ENCODE measurements at regions not wholly inside any gene's neighbourhood (a gene's known extent, or its start where the extent isn't known, plus 50 kb on each side); places are given as distances from the start of the nearest gene placed in this dataset.

GRCh38 chr17:65374966-65375365, 186.5 kb downstream of the AXIN2 start:
- no peaks in the 10 kb centered on the region for H3K9me3 ChIP-seq (ENCODE audit: control insufficient read depth, low read depth, low read length)
- TF ChIP-seq EZH2 (IDR thresholded peaks at IDR 0.05; ENCODE audit: low read length) (no peak), CTCF (optimal IDR thresholded peaks at IDR 0.05 in 1 of 3, IDR thresholded peaks at IDR 0.05 in 1 of 3, conservative IDR thresholded peaks at IDR 0.05 in 1 of 3; ENCODE audit: extremely low read depth in 1 of 3, insufficient read depth in 2 of 3, low read length in 3 of 3) (no peak)
- dilution Hi-C loops (cut with MboI; ENCODE audit: extremely low pct_ligation_motif_present, low sequenced_read_pairs): no loop called here
- no peak overlapping the region for H2AFZ ChIP-seq (ENCODE audit: control insufficient read depth, low read length)
- H3K27me3 ChIP-seq (ENCODE audit: control insufficient read depth, extremely low read depth, insufficient read depth, low read length): no peaks in the 10 kb centered on the region
- no peak for DNase-seq (ENCODE audit: low read depth, low spot score)
- H3K4me3 ChIP-seq (ENCODE audit: control insufficient read depth in 2 of 3, extremely low read depth in 1 of 3, insufficient read depth in 2 of 3, low read depth in 1 of 3, low read length in 3 of 3): no peak overlapping the region
- H3K9ac ChIP-seq (ENCODE audit: control insufficient read depth, extremely low read depth, insufficient read depth, low read length): no peak overlapping the region
- no peaks in the 10 kb centered on the region for H3K79me2 ChIP-seq (ENCODE audit: control insufficient read depth, insufficient read depth, low read length)
- H3K27ac ChIP-seq (ENCODE audit: control insufficient read depth, insufficient read depth, low read length): no peak overlapping the region
- no peaks in the 10 kb centered on the region for H3K4me1 ChIP-seq (ENCODE audit: control insufficient read depth, extremely low read depth, insufficient read depth, low read length)
- no peaks in the 10 kb centered on the region for H3K9me1 ChIP-seq (ENCODE audit: control insufficient read depth, extremely low read depth, insufficient read depth, low read length)
- no peaks in the 10 kb centered on the region for H4K20me1 ChIP-seq (ENCODE audit: control insufficient read depth, extremely low read depth, insufficient read depth, low read length)
- no peaks in the 10 kb centered on the region for H3K36me3 ChIP-seq (ENCODE audit: control insufficient read depth in 2 of 2, extremely low read depth in 1 of 2, insufficient read depth in 2 of 2, low read length in 2 of 2)
- H3K4me2 ChIP-seq (ENCODE audit: control insufficient read depth, extremely low read depth, insufficient read depth, low read depth, low read length): no peak overlapping the region
- no peak for FAIRE-seq

GRCh38 chr17:65371702-65372101, 189.7 kb downstream of the AXIN2 start:
- Histone ChIP-seq H3K27me3 (ENCODE audit: control insufficient read depth, extremely low read depth, insufficient read depth, low read length) (no peaks in the 10 kb centered on the region), H3K79me2 (ENCODE audit: control insufficient read depth, insufficient read depth, low read length) (no peaks in the 10 kb centered on the region), H3K9ac (ENCODE audit: control insufficient read depth, extremely low read depth, insufficient read depth, low read length) (no peak overlapping the region), H2AFZ (ENCODE audit: control insufficient read depth, low read length) (no peak overlapping the region), H3K27ac (ENCODE audit: control insufficient read depth, insufficient read depth, low read length) (no peak overlapping the region), H3K4me3 (ENCODE audit: control insufficient read depth in 2 of 3, extremely low read depth in 1 of 3, insufficient read depth in 2 of 3, low read depth in 1 of 3, low read length in 3 of 3) (no peak overlapping the region), H3K4me2 (ENCODE audit: control insufficient read depth, extremely low read depth, insufficient read depth, low read depth, low read length) (no peak overlapping the region), H3K9me1 (ENCODE audit: control insufficient read depth, extremely low read depth, insufficient read depth, low read length) (no peaks in the 10 kb centered on the region), H3K36me3 (ENCODE audit: control insufficient read depth in 2 of 2, extremely low read depth in 1 of 2, insufficient read depth in 2 of 2, low read length in 2 of 2) (no peaks in the 10 kb centered on the region), H3K4me1 (ENCODE audit: control insufficient read depth, extremely low read depth, insufficient read depth, low read length) (no peaks in the 10 kb centered on the region), H3K9me3 (ENCODE audit: control insufficient read depth, low read depth, low read length) (no peaks in the 10 kb centered on the region), H4K20me1 (ENCODE audit: control insufficient read depth, extremely low read depth, insufficient read depth, low read length) (no peaks in the 10 kb centered on the region)
- DNase-seq (ENCODE audit: low read depth, low spot score): no peak
- no peak for FAIRE-seq
- dilution Hi-C loops (cut with MboI; ENCODE audit: extremely low pct_ligation_motif_present, low sequenced_read_pairs): no loop called here
- TF ChIP-seq CTCF (optimal IDR thresholded peaks at IDR 0.05 in 1 of 3, IDR thresholded peaks at IDR 0.05 in 1 of 3, conservative IDR thresholded peaks at IDR 0.05 in 1 of 3; ENCODE audit: extremely low read depth in 1 of 3, insufficient read depth in 2 of 3, low read length in 3 of 3) (no peak), EZH2 (IDR thresholded peaks at IDR 0.05; ENCODE audit: low read length) (no peak)
